ENCODE measurements at regions not wholly inside any gene's neighbourhood (a gene's known extent, or its start where the extent isn't known, plus 50 kb on each side); places are given as distances from the start of the nearest gene placed in this dataset.

DNA sequence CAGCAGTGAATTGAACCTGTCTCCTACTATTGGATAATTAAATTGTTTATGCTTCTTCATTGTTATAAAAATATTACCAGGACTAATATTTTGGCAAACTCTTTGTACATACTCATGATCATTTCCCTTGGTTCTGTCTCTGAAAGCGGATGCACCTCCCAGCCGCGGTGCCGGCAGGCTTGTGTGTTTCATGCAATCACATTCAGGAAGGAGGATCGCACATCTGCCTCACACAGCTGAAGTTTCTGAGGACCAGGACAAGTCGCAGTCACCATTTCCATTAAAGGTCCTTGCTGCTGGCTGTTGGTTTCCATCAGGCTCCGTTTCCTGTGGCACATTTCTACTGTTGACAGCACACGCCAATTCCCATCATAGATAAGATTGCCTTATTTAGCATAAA lies 117.8 kb upstream of the SHH start (continued):
- TF ChIP-seq, protein P1, sequence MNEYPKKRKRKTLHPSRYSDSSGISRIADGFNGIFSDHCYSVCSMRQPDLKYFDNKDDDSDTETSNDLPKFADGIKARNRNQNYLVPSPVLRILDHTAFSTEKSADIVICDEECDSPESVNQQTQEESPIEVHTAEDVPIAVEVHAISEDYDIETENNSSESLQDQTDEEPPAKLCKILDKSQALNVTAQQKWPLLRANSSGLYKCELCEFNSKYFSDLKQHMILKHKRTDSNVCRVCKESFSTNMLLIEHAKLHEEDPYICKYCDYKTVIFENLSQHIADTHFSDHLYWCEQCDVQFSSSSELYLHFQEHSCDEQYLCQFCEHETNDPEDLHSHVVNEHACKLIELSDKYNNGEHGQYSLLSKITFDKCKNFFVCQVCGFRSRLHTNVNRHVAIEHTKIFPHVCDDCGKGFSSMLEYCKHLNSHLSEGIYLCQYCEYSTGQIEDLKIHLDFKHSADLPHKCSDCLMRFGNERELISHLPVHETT (CRISPR knock-in tag; conservative IDR thresholded peaks at IDR 0.05): no peak
- TF ChIP-seq, protein P2, sequence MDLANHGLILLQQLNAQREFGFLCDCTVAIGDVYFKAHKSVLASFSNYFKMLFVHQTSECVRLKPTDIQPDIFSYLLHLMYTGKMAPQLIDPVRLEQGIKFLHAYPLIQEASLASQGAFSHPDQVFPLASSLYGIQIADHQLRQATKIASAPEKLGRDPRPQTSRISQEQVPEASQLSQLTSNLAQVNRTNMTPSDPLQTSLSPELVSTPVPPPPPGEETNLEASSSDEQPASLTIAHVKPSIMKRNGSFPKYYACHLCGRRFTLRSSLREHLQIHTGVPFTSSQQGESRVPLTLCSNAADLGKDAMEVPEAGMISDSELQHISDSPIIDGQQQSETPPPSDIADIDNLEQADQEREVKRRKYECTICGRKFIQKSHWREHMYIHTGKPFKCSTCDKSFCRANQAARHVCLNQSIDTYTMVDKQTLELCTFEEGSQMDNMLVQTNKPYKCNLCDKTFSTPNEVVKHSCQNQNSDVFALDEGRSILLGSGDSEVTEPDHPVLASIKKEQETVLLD (CRISPR knock-in tag; IDR thresholded peaks at IDR 0.05; ENCODE audit: low read depth): no peak
- TF ChIP-seq ZNF552 (CRISPR knock-in tag; IDR thresholded peaks at IDR 0.05; ENCODE audit: borderline replicate concordance) (no peak), ZNF317 (CRISPR knock-in tag; IDR thresholded peaks at IDR 0.05) (no peak), MYC (CRISPR knock-in tag; IDR thresholded peaks at IDR 0.05; ENCODE audit: borderline replicate concordance) (no peak), RNF2 (conservative IDR thresholded peaks at IDR 0.05; ENCODE audit: low read depth) (no peak), ZBTB38 (CRISPR knock-in tag; IDR thresholded peaks at IDR 0.05) (no peak), EZH2 (conservative IDR thresholded peaks at IDR 0.05; ENCODE audit: low read depth, low read length) (no peak), ZSCAN9 (CRISPR knock-in tag; IDR thresholded peaks at IDR 0.05; ENCODE audit: borderline replicate concordance) (no peak), HOXA5 (CRISPR knock-in tag; IDR thresholded peaks at IDR 0.05) (no peak)
- TF ChIP-seq, protein P3, sequence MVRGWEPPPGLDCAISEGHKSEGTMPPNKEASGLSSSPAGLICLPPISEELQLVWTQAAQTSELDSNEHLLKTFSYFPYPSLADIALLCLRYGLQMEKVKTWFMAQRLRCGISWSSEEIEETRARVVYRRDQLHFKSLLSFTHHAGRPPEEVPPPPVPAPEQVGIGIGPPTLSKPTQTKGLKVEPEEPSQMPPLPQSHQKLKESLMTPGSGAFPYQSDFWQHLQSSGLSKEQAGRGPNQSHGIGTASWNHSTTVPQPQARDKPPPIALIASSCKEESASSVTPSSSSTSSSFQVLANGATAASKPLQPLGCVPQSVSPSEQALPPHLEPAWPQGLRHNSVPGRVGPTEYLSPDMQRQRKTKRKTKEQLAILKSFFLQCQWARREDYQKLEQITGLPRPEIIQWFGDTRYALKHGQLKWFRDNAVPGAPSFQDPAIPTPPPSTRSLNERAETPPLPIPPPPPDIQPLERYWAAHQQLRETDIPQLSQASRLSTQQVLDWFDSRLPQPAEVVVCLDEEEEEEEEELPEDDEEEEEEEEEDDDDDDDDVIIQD (CRISPR knock-in tag; IDR thresholded peaks at IDR 0.05; ENCODE audit: low read depth): no peak

DNA sequence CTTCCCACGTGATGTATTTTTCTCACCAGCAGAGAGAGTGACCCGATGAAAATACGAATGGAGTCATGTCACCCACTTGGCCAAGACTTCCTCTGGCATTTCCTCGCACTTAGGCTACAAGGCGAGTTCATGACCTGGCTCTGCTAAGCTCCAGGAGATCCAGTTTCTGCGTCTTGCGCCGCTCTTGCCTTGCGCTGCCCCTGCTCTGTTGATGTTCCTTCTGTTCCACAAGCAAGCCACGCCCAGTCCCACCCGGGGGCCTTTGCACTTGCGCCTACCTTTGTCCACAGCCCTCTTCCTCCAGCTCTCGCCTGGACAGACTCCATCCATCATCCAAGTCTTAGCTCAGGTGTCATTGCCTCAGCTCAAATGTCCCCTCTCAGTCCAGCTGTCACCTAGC lies 116.3 kb upstream of the SHH start:
- H2AFZ ChIP-seq (ENCODE audit: low read length): no peak overlapping the region
- no peak overlapping the region for H3K4me3 ChIP-seq (replicated peaks in 1 of 3; ENCODE audit: insufficient read depth in 1 of 3, low read depth in 2 of 3, low read length in 3 of 3)
- H3K27me3 ChIP-seq (ENCODE audit: control insufficient read depth in 1 of 2, insufficient read depth in 2 of 2, low read length in 2 of 2): peaks cover 7 to 55% of the 10 kb centered on the region in 2 experiments
- no peaks in the 10 kb centered on the region for H3K36me3 ChIP-seq (replicated peaks in 1 of 2; ENCODE audit: control insufficient read depth in 1 of 2, insufficient read depth in 2 of 2, low read length in 2 of 2)
- no peak for DNase-seq (ENCODE audit: low spot score)
- no TSS peak for BruUV-seq (replicated peaks)
- H4K20me1 ChIP-seq (ENCODE audit: insufficient read depth, low read length): no peaks in the 10 kb centered on the region
- ATAC-seq: no peak
- no peak for FAIRE-seq
- no peak overlapping the region for H3K9ac ChIP-seq (ENCODE audit: insufficient read depth, low read depth, low read length)
- ChIA-PET CTCF (ENCODE audit: low intra/inter-chr PET ratio, low total read pairs) (no interaction called here), POLR2A (no interaction called here)
- no peak overlapping the region for H3K4me2 ChIP-seq (ENCODE audit: low read depth, low read length)
- no peak overlapping the region for H3K27ac ChIP-seq (ENCODE audit: extremely low read length, insufficient read depth, low read length)
- H3K79me2 ChIP-seq (ENCODE audit: insufficient read depth, low read length): no peaks in the 10 kb centered on the region
- H3K4me1 ChIP-seq (ENCODE audit: insufficient read depth, low read length): no peaks in the 10 kb centered on the region
- intact Hi-C loops (cut with micrococcal nuclease; ENCODE audit: unreplicated experiment) (no loop called here), in situ Hi-C loops (cut with HindIII; ENCODE audit: extremely low pct_ligation_motif_present, low pct_unique_long_range_greater_than_20kb) (no loop called here)
- WGBS (ENCODE audit: low lambda C conversion rate): 29% methylated on average over 12 of the region's 13 CpGs
- no peak for TF ChIP-seq NCOA1 (CRISPR knock-in tag; IDR thresholded peaks at IDR 0.05)
- TF ChIP-seq ZFP62 (CRISPR knock-in tag; IDR thresholded peaks at IDR 0.05): no peak
- no peak for TF ChIP-seq KDM3A (CRISPR knock-in tag; IDR thresholded peaks at IDR 0.05; ENCODE audit: low read depth)
- no peak for TF ChIP-seq ZNF136 (CRISPR knock-in tag; IDR thresholded peaks at IDR 0.05; ENCODE audit: low read depth)
- H3K9me3 ChIP-seq (ENCODE audit: low read length): no peaks in the 10 kb centered on the region

Measured in HepG2 (cell line).